H1 (cell line): ENCODE measurements at regions not wholly inside any gene's neighbourhood (a gene's known extent, or its start where the extent isn't known, plus 50 kb on each side); places are given as distances from the start of the nearest gene placed in this dataset.

Experiments used
- CTCF ChIA-PET: fragments of 300-600 bp; sonication (Branson Sonifier 250); formaldehyde crosslinking; loops from one replicate; lab custom pipeline; 2021; ENCODE audit not compliant: partially characterized antibody; lab: Charles Lee
- POLR2A ChIA-PET: fragments of 300-600 bp; sonication (Branson Sonifier 250); formaldehyde crosslinking; loops from one replicate; lab custom pipeline; 2021; ENCODE audit warnings: inconsistent platforms; ENCODE audit not compliant: partially characterized antibody; lab: Charles Lee
- DNase-seq, 2 experiments: peaks; one replicate each; pipeline versions ENCODE4 v3.0.0 to v3.0.0-alpha.2; 2010 to 2022; ENCODE audit warnings: low spot score in 2 of 2, low read depth in 1 of 2, mixed read lengths in 1 of 2
- FAIRE-seq: peaks from 2 replicates; lab custom pipeline; 2011; peaks lifted over from hg19 to GRCh38; lab: Jason Lieb, UNC
- H2AFZ ChIP-seq: 2 replicates; pipeline ENCODE4 v1.8.1; 2012; ENCODE audit warnings: low read length, inconsistent platforms
- H2AK5ac ChIP-seq: 2 replicates; pipeline ENCODE4 v1.6.1; 2013; ENCODE audit warnings: low read depth, low read length
- H2BK120ac ChIP-seq: replicated peaks from 2 replicates; pipeline ENCODE3; 2013; ENCODE audit warnings: low read depth, low read length, inconsistent platforms
- H2BK12ac ChIP-seq: 2 replicates; pipeline ENCODE4 v1.6.1; 2013; ENCODE audit warnings: low read depth, low read length
- H2BK15ac ChIP-seq: 2 replicates; pipeline ENCODE4 v1.6.1; 2013; ENCODE audit warnings: low read length
- H2BK20ac ChIP-seq: 2 replicates; pipeline ENCODE4 v1.6.1; 2013; ENCODE audit warnings: low read length
- H2BK5ac ChIP-seq: 2 replicates; pipeline ENCODE4 v1.6.1; 2013; ENCODE audit warnings: low read depth, low read length
- H3K14ac ChIP-seq: 2 replicates; pipeline ENCODE4 v1.6.1; 2013; ENCODE audit warnings: inconsistent platforms; ENCODE audit not compliant: insufficient read length
- H3K18ac ChIP-seq: 2 replicates; pipeline ENCODE4 v1.6.1; 2013; ENCODE audit warnings: low read length; ENCODE audit errors: extremely low read depth
- H3K23ac ChIP-seq: 2 replicates; pipeline ENCODE4 v1.6.1; 2013; ENCODE audit warnings: inconsistent platforms; ENCODE audit not compliant: insufficient read length
- H3K23me2 ChIP-seq: 2 replicates; pipeline ENCODE4 v1.6.1; 2013; ENCODE audit warnings: low read depth, low read length
- H3K27ac ChIP-seq: 2 replicates; pipeline ENCODE4 v1.6.1; 2011; ENCODE audit warnings: low read depth, low read length, inconsistent platforms
- H3K27me3 ChIP-seq, 4 experiments: replicated peaks in 1 of 4; 1 replicate in 1 of 4; 2 replicates in 3 of 4; pipeline versions ENCODE4 v1.6.1 to v1.8.1; 2011 to 2013; ENCODE audit warnings: low read length in 3 of 4, mild to moderate bottlenecking in 3 of 4, inconsistent platforms in 2 of 4, mixed read lengths in 2 of 4, moderate library complexity in 1 of 4; ENCODE audit not compliant: control insufficient read depth in 3 of 4, insufficient read depth in 3 of 4; ENCODE audit errors: extremely low read depth in 1 of 4
- H3K36me3 ChIP-seq, 4 experiments: 2 replicates each; pipeline versions ENCODE4 v1.6.1 to v1.8.1; 2011 to 2013; ENCODE audit warnings: mild to moderate bottlenecking in 4 of 4, low read length in 3 of 4, moderate library complexity in 2 of 4, control low read depth in 1 of 4, inconsistent platforms in 1 of 4; ENCODE audit not compliant: insufficient read depth in 4 of 4, control insufficient read depth in 2 of 4
- H3K4ac ChIP-seq: replicated peaks from 2 replicates; pipeline ENCODE3; 2013; ENCODE audit warnings: low read length, low read depth, mixed read lengths, inconsistent platforms; ENCODE audit not compliant: insufficient read length
- H3K4me1 ChIP-seq, 4 experiments: replicated peaks in 1 of 4; 1 replicate in 1 of 4; 2 replicates in 3 of 4; pipeline versions ENCODE4 v1.6.1 to v1.8.1; 2011 to 2013; ENCODE audit warnings: low read length in 3 of 4, inconsistent platforms in 2 of 4, mixed read lengths in 1 of 4; ENCODE audit not compliant: insufficient read depth in 4 of 4, control insufficient read depth in 3 of 4
- H3K4me2 ChIP-seq, 2 experiments: 2 replicates each; pipeline versions ENCODE4 v1.6.1 to v1.8.1; 2011 to 2013; ENCODE audit warnings: low read depth in 2 of 2, low read length in 2 of 2, control low read depth in 1 of 2, inconsistent platforms in 1 of 2, mild to moderate bottlenecking in 1 of 2; ENCODE audit not compliant: insufficient read depth in 1 of 2
- H3K4me3 ChIP-seq, 4 experiments: fragments of 200-600, 300-600 bp in 1 of 4; sonication (generic), shearing (Covaris generic), sonication (Bioruptor Twin) in 1 of 4; 2 replicates each; pipeline versions ENCODE4 v1.5.1 to v1.8.1; 2011 to 2016; ENCODE audit warnings: low read length in 4 of 4, low read depth in 3 of 4, control low read depth in 2 of 4, inconsistent platforms in 2 of 4, mild to moderate bottlenecking in 2 of 4, mixed read lengths in 1 of 4, moderate library complexity in 1 of 4; ENCODE audit not compliant: insufficient read depth in 2 of 4; ENCODE audit errors: extremely low read depth in 1 of 4
- H3K56ac ChIP-seq: replicated peaks from 2 replicates; pipeline ENCODE3; 2013; ENCODE audit warnings: low read depth, mild to moderate bottlenecking, mixed read lengths, low read length, inconsistent platforms; ENCODE audit not compliant: insufficient read length
- H3K79me1 ChIP-seq: 2 replicates; pipeline ENCODE4 v1.6.1; 2013; ENCODE audit warnings: low read depth, low read length, control low read depth
- H3K79me2 ChIP-seq, 2 experiments: 2 replicates each; pipeline versions ENCODE4 v1.6.1 to v1.8.1; 2012 to 2013; ENCODE audit warnings: low read length in 2 of 2, mild to moderate bottlenecking in 2 of 2, inconsistent platforms in 1 of 2; ENCODE audit not compliant: insufficient read depth in 2 of 2, control insufficient read depth in 1 of 2
- H3K9ac ChIP-seq, 4 experiments: replicated peaks in 1 of 4; 1 replicate in 1 of 4; 2 replicates in 3 of 4; pipeline versions ENCODE4 v1.6.1 to v1.8.1; 2011 to 2013; ENCODE audit warnings: low read depth in 3 of 4, low read length in 3 of 4, control low read depth in 2 of 4, mild to moderate bottlenecking in 2 of 4, moderate library complexity in 2 of 4, inconsistent platforms in 1 of 4; ENCODE audit errors: extremely low read depth in 1 of 4
- H3K9me3 ChIP-seq, 2 experiments: 2 replicates each; pipeline versions ENCODE4 v1.6.1 to v1.8.1; 2012 to 2013; ENCODE audit warnings: mild to moderate bottlenecking in 2 of 2, moderate library complexity in 2 of 2, control low read depth in 1 of 2, inconsistent platforms in 1 of 2, low read depth in 1 of 2, low read length in 1 of 2, mixed read lengths in 1 of 2; ENCODE audit not compliant: insufficient read depth in 2 of 2
- H4K20me1 ChIP-seq, 2 experiments: replicated peaks in 1 of 2; 2 replicates each; pipeline versions ENCODE3 to v1.8.1; 2011 to 2013; ENCODE audit warnings: inconsistent platforms in 2 of 2, low read length in 2 of 2, mild to moderate bottlenecking in 1 of 2; ENCODE audit not compliant: insufficient read depth in 2 of 2, control insufficient read depth in 1 of 2
- H4K5ac ChIP-seq: 2 replicates; pipeline ENCODE4 v1.6.1; 2013; ENCODE audit warnings: low read length, low read depth, mixed read lengths, inconsistent platforms; ENCODE audit not compliant: insufficient read length
- H4K8ac ChIP-seq: 2 replicates; pipeline ENCODE4 v1.8.0; 2013; ENCODE audit warnings: mild to moderate bottlenecking, moderate library complexity, low read length, inconsistent platforms; ENCODE audit not compliant: insufficient read depth; ENCODE audit errors: extremely low read depth
- H4K91ac ChIP-seq: replicated peaks from 2 replicates; pipeline ENCODE3; 2013; ENCODE audit warnings: low read length, mixed read lengths, inconsistent platforms; ENCODE audit not compliant: insufficient read length
- ATF3 ChIP-seq: IDR thresholded peaks from 2 replicates; pipeline ENCODE4 v1.6.1; 2011; ENCODE audit warnings: low read depth, mild to moderate bottlenecking, low read length; ENCODE audit not compliant: insufficient read depth
- CTCF ChIP-seq, 3 experiments: IDR thresholded peaks; 1 replicate in 2 of 3; 2 replicates in 1 of 3; pipeline versions ENCODE4 v1.5.1 to v1.6.1; 2011; ENCODE audit warnings: low read length in 3 of 3, mild to moderate bottlenecking in 3 of 3, inconsistent platforms in 2 of 3, low read depth in 1 of 3, moderate library complexity in 1 of 3; ENCODE audit not compliant: insufficient read depth in 1 of 3; ENCODE audit errors: control extremely low read depth in 1 of 3
- RBBP5 ChIP-seq: IDR thresholded peaks from 2 replicates; pipeline ENCODE4 v1.7.1; 2012; ENCODE audit warnings: low read depth, mild to moderate bottlenecking, inconsistent platforms, low read length, moderate library complexity, borderline replicate concordance
- YY1 ChIP-seq: IDR thresholded peaks from 2 replicates; pipeline ENCODE4 v1.6.1; 2011; ENCODE audit warnings: low read depth, mild to moderate bottlenecking, low read length
- WGBS, 2 experiments: shearing (Covaris generic) in 1 of 2; methylation state at CpG; one replicate each; pipeline versions ENCODE4 v1.1.6 to v1.1.7; 2013 to 2015; ENCODE audit warnings: low lambda C conversion rate in 2 of 2, mixed read lengths in 2 of 2, inconsistent platforms in 1 of 2, low coverage in 1 of 2, missing lambda C conversion rate in 1 of 2; ENCODE audit not compliant: insufficient replicate concordance in 2 of 2, insufficient coverage in 1 of 2, insufficient read length in 1 of 2; ENCODE audit errors: extremely low coverage in 1 of 2, missing lambda C conversion rate in 1 of 2; 5-methylcytosine and 5-hydroxymethylcytosine counted together

GRCh38 chr4:165715211-165715610 lies 157.8 kb upstream of the TLL1 start:
- POLR2A ChIA-PET = no interaction called here
- FAIRE-seq = no peak
- no peak for TF ChIP-seq ATF3
- no peak for TF ChIP-seq CTCF (IDR thresholded peaks at IDR 0.05; ENCODE audit: control extremely low read depth in 1 of 3, insufficient read depth in 1 of 3, low read depth in 1 of 3, low read length in 3 of 3)
- TF ChIP-seq RBBP5 = no peak
- no peak for TF ChIP-seq YY1

More at GRCh38 chr4:165715211-165715610, 157.8 kb upstream of the TLL1 start:
- Histone ChIP-seq H2BK120ac (no peak overlapping the region), H3K79me2 (no peaks in the 10 kb centered on the region), H3K4ac (no peak overlapping the region), H3K14ac (no peak overlapping the region), H3K4me2 (no peak overlapping the region), H3K27ac (no peak overlapping the region), H2BK5ac (no peak overlapping the region), H3K79me1 (no peaks in the 10 kb centered on the region), H3K18ac (no peak overlapping the region), H3K9ac (no peak overlapping the region), H2AFZ (no peak overlapping the region), H2BK20ac (no peak overlapping the region), H3K23me2 (no peaks in the 10 kb centered on the region), H2AK5ac (no peak overlapping the region), H3K9me3 (no peaks in the 10 kb centered on the region), H3K27me3 (no peaks in the 10 kb centered on the region), H2BK12ac (no peak overlapping the region), H4K20me1 (no peaks in the 10 kb centered on the region), H3K56ac (no peak overlapping the region), H4K8ac (no peak overlapping the region), H4K91ac (no peak overlapping the region), H3K36me3 (no peaks in the 10 kb centered on the region), H4K5ac (no peak overlapping the region), H3K23ac (no peak overlapping the region), H3K4me3 (no peak overlapping the region), H2BK15ac (no peak overlapping the region), H3K4me1 (no peaks in the 10 kb centered on the region)
- CTCF ChIA-PET = no interaction called here
- WGBS, 2 experiments = 87% methylated on average over 1 of the region's 1 CpG; no CpG with 5 or more reads in 1 of the 2 experiments
- no peak for DNase-seq
